Stimulated activated CD8-positive, alpha-beta memory T cell treated with anti-CD3 and anti-CD28 coated beads, Interleukin-4, amount 100 ng/mL, for 48 hours (primary cell): ENCODE measurements at regions not wholly inside any gene's neighbourhood (a gene's known extent, or its start where the extent isn't known, plus 50 kb on each side); places are given as distances from the start of the nearest gene placed in this dataset.

Experiments
- DNase-seq: peaks from one replicate; pipeline ENCODE4 v3.0.0-alpha.2; 2020

- DNase-seq: no peak
Observed at GRCh38 chr11:27213232-27213660, 149.8 kb downstream of the CCDC34 start.

GRCh38 chr11:27212248-27212780 lies 150.7 kb downstream of the CCDC34 start:
- no peak for DNase-seq

- DNase-seq: peak; percentile 33
Observed at GRCh38 chr11:27211370-27212127, 151.5 kb downstream of the CCDC34 start.

GRCh38 chr11:27210531-27210930 lies 152.5 kb downstream of the CCDC34 start:
- DNase-seq: no peak

- no peak for DNase-seq
Observed at GRCh38 chr11:27209562-27210005, 153.4 kb downstream of the CCDC34 start.

GRCh38 chr11:27208846-27209245 lies 154.2 kb downstream of the CCDC34 start:
- DNase-seq: no peak

- no peak for DNase-seq
Observed at GRCh38 chr11:27207025-27207650, 155.9 kb downstream of the CCDC34 start.

GRCh38 chr11:27205779-27206570 lies 157.0 kb downstream of the CCDC34 start:
- no peak for DNase-seq

GRCh38 chr11:27205250-27205649 lies 157.8 kb downstream of the CCDC34 start:
- DNase-seq: no peak

GRCh38 chr11:27204529-27204928 lies 158.5 kb downstream of the CCDC34 start:
- DNase-seq: peak; percentile 27

GRCh38 chr11:27203077-27203647 lies 159.9 kb downstream of the CCDC34 start:
- DNase-seq: no peak

GRCh38 chr11:27201454-27202302 lies 161.1 kb downstream of the BBOX1 start:
- DNase-seq: no peak

- DNase-seq: no peak
Observed at GRCh38 chr11:27200779-27201453, 160.3 kb downstream of the BBOX1 start.

- no peak for DNase-seq
Observed at GRCh38 chr11:27196203-27196897, 155.7 kb downstream of the BBOX1 start.

GRCh38 chr11:27195837-27196202 lies 155.2 kb downstream of the BBOX1 start:
- DNase-seq: no peak

GRCh38 chr11:27194976-27195375 lies 154.4 kb downstream of the BBOX1 start:
- DNase-seq: no peak

GRCh38 chr11:27193434-27194225 lies 153.0 kb downstream of the BBOX1 start:
- DNase-seq: no peak

- DNase-seq: no peak
Observed at GRCh38 chr11:27192184-27192583, 151.6 kb downstream of the BBOX1 start.

- no peak for DNase-seq
Observed at GRCh38 chr11:27191639-27192038, 151.0 kb downstream of the BBOX1 start.

- DNase-seq: no peak
Observed at GRCh38 chr11:27188696-27189095, 148.1 kb downstream of the BBOX1 start.
